ENCODE measurements at regions not wholly inside any gene's neighbourhood (a gene's known extent, or its start where the extent isn't known, plus 50 kb on each side); places are given as distances from the start of the nearest gene placed in this dataset.

- no peak overlapping the region for H3K27ac Mint-ChIP-seq
- H3K9me3 Mint-ChIP-seq, result no peaks in the 10 kb centered on the region
- H3K4me3 Mint-ChIP-seq, result no peak overlapping the region
- peaks cover 0 to 3% of the 10 kb centered on the region in 2 experiments for H3K9me3 ChIP-seq (ENCODE audit: control insufficient read depth in 1 of 2, insufficient read depth in 1 of 2, low read length in 2 of 2)
- ATAC-seq (ENCODE audit: poor library complexity) (no peak), DNase-seq (no peak)
- TF ChIP-seq CTCF (IDR thresholded peaks at IDR 0.05), result no peak
- no peaks in the 10 kb centered on the region for H3K36me3 ChIP-seq (ENCODE audit: insufficient read depth, low read length)
- no peaks in the 10 kb centered on the region for H3K4me1 ChIP-seq (ENCODE audit: insufficient read depth, low read length)
- CTCF ChIA-PET, result no interaction called here
- POLR2A ChIA-PET, result no interaction called here
- H3K27me3 ChIP-seq (ENCODE audit: control insufficient read depth in 1 of 2, insufficient read depth in 2 of 2, low read length in 2 of 2), result no peaks in the 10 kb centered on the region
- H3K27ac ChIP-seq (ENCODE audit: low read depth in 1 of 2, low read length in 2 of 2), result no peak overlapping the region
- intact Hi-C loops (cut with DNase I, micrococcal nuclease), result no loop called here
- no peaks in the 10 kb centered on the region for H3K4me1 Mint-ChIP-seq (ENCODE audit: low read depth)
- no peaks in the 10 kb centered on the region for H3K27me3 Mint-ChIP-seq
- H3K4me3 ChIP-seq (ENCODE audit: low read length), result no peak overlapping the region
- H3K36me3 Mint-ChIP-seq (ENCODE audit: low read depth), result no peaks in the 10 kb centered on the region
Observed at GRCh38 chr9:73906671-73907070, 590.5 kb upstream of the RORB start.

- Mint-ChIP-seq H3K9me3 (peaks cover 4% of the 10 kb centered on the region), H3K27ac (no peak overlapping the region)
- no peak for ATAC-seq (ENCODE audit: poor library complexity)
Observed at GRCh38 chr9:73911804-73912203, 585.3 kb upstream of the RORB start.

GRCh38 chr9:73916016-73916673 lies 581.0 kb upstream of the RORB start:
- H3K4me3 Mint-ChIP-seq, result no peak overlapping the region
- H3K36me3 Mint-ChIP-seq (ENCODE audit: low read depth), result no peaks in the 10 kb centered on the region
- Histone ChIP-seq H3K4me1 (ENCODE audit: insufficient read depth, low read length) (no peaks in the 10 kb centered on the region), H3K27me3 (ENCODE audit: control insufficient read depth in 1 of 2, insufficient read depth in 2 of 2, low read length in 2 of 2) (no peaks in the 10 kb centered on the region), H3K9me3 (ENCODE audit: control insufficient read depth in 1 of 2, insufficient read depth in 1 of 2, low read length in 2 of 2) (no peaks in the 10 kb centered on the region), H3K27ac (ENCODE audit: low read depth in 1 of 2, low read length in 2 of 2) (no peak overlapping the region), H3K4me3 (ENCODE audit: low read length) (no peak overlapping the region), H3K36me3 (ENCODE audit: insufficient read depth, low read length) (no peaks in the 10 kb centered on the region)
- no peaks in the 10 kb centered on the region for H3K4me1 Mint-ChIP-seq (ENCODE audit: low read depth)
- peaks cover 4% of the 10 kb centered on the region for H3K9me3 Mint-ChIP-seq
- H3K27me3 Mint-ChIP-seq, result no peaks in the 10 kb centered on the region
- POLR2A ChIA-PET, result no interaction called here
- no peak for TF ChIP-seq CTCF (IDR thresholded peaks at IDR 0.05)
- H3K27ac Mint-ChIP-seq, result no peak overlapping the region
- intact Hi-C loops (cut with DNase I, micrococcal nuclease), result no loop called here
- CTCF ChIA-PET, result no interaction called here
- no peak for DNase-seq
- no peak for ATAC-seq (ENCODE audit: poor library complexity)

More at GRCh38 chr9:73911804-73912203, 585.3 kb upstream of the RORB start:
- H3K4me3 ChIP-seq (ENCODE audit: low read length), result no peak overlapping the region
- Mint-ChIP-seq H3K4me1 (ENCODE audit: low read depth) (no peaks in the 10 kb centered on the region), H3K27me3 (no peaks in the 10 kb centered on the region), H3K36me3 (ENCODE audit: low read depth) (no peaks in the 10 kb centered on the region), H3K4me3 (no peak overlapping the region)
- H3K9me3 ChIP-seq (ENCODE audit: control insufficient read depth in 1 of 2, insufficient read depth in 1 of 2, low read length in 2 of 2), result peaks cover 0 to 3% of the 10 kb centered on the region in 2 experiments
- H3K27me3 ChIP-seq (ENCODE audit: control insufficient read depth in 1 of 2, insufficient read depth in 2 of 2, low read length in 2 of 2), result no peaks in the 10 kb centered on the region
- no peak overlapping the region for H3K27ac ChIP-seq (ENCODE audit: low read depth in 1 of 2, low read length in 2 of 2)
- no peaks in the 10 kb centered on the region for H3K36me3 ChIP-seq (ENCODE audit: insufficient read depth, low read length)
- TF ChIP-seq CTCF (IDR thresholded peaks at IDR 0.05), result no peak
- intact Hi-C loops (cut with DNase I, micrococcal nuclease), result no loop called here
- no peaks in the 10 kb centered on the region for H3K4me1 ChIP-seq (ENCODE audit: insufficient read depth, low read length)
- CTCF ChIA-PET, result no interaction called here
- no peak for DNase-seq
- POLR2A ChIA-PET, result no interaction called here

All from CD4-positive, alpha-beta T cell (primary cell).